IMR-90 (cell line): ENCODE measurements at regions not wholly inside any gene's neighbourhood (a gene's known extent, or its start where the extent isn't known, plus 50 kb on each side); places are given as distances from the start of the nearest gene placed in this dataset.

Source experiments
- NFE2L2 ChIP-seq: fragments of 150-350 bp; IDR thresholded peaks from 2 replicates; pipeline ENCODE4 v1.6.1; 2016; ENCODE audit warnings: low read depth, mild to moderate bottlenecking, low read length
- RFX5 ChIP-seq: IDR thresholded peaks from 2 replicates; pipeline ENCODE4 v1.8.0; 2012; ENCODE audit warnings: low read depth, mild to moderate bottlenecking, low read length, moderate library complexity
- TF ChIP-seq, protein P1 (sequence below): conservative IDR thresholded peaks from 2 replicates; pipeline ENCODE4 v1.5.1; 2012; ENCODE audit warnings: mild to moderate bottlenecking, low read depth, low read length, improper control_type of control experiment
- TF ChIP-seq, protein P2 (sequence below): fragments of 150-350 bp; IDR thresholded peaks from 2 replicates; pipeline ENCODE4 v1.6.1; 2017; ENCODE audit warnings: mild to moderate bottlenecking, antibody characterized with exemption, low read length, low read depth

DNA sequence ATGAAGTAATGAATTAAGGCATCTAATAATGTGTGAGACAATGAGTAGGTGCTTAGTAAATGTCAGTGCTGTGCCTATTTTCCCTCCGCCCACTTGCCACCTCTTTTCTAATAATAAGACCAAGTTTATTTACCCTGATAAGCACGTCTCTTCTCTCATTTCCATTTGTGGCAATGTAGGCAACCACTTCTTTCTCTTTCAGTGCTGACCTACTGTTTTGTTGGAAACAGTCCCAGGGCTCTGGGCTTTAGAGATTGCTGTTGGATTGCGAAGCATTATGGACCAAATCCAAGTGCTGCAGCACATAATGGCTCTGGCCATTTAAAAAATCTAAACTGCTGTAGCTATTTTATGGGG, 141.3 kb upstream of the PLEKHG7 start:
- TF ChIP-seq, protein P1, sequence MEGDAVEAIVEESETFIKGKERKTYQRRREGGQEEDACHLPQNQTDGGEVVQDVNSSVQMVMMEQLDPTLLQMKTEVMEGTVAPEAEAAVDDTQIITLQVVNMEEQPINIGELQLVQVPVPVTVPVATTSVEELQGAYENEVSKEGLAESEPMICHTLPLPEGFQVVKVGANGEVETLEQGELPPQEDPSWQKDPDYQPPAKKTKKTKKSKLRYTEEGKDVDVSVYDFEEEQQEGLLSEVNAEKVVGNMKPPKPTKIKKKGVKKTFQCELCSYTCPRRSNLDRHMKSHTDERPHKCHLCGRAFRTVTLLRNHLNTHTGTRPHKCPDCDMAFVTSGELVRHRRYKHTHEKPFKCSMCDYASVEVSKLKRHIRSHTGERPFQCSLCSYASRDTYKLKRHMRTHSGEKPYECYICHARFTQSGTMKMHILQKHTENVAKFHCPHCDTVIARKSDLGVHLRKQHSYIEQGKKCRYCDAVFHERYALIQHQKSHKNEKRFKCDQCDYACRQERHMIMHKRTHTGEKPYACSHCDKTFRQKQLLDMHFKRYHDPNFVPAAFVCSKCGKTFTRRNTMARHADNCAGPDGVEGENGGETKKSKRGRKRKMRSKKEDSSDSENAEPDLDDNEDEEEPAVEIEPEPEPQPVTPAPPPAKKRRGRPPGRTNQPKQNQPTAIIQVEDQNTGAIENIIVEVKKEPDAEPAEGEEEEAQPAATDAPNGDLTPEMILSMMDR: no peak
- TF ChIP-seq NFE2L2 (no peak), RFX5 (no peak)
- TF ChIP-seq, protein P2, sequence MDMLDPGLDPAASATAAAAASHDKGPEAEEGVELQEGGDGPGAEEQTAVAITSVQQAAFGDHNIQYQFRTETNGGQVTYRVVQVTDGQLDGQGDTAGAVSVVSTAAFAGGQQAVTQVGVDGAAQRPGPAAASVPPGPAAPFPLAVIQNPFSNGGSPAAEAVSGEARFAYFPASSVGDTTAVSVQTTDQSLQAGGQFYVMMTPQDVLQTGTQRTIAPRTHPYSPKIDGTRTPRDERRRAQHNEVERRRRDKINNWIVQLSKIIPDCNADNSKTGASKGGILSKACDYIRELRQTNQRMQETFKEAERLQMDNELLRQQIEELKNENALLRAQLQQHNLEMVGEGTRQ: no peak
